Smooth muscle cell (in vitro differentiated cells): ENCODE measurements at regions not wholly inside any gene's neighbourhood (a gene's known extent, or its start where the extent isn't known, plus 50 kb on each side); places are given as distances from the start of the nearest gene placed in this dataset.

ENCODE experiments used
- DNase-seq: peaks from one replicate; lab custom pipeline; 2025; ENCODE audit not compliant: unreplicated experiment; lab: John Stamatoyannopoulos, UW
- H2AFZ ChIP-seq: fragments of 200-600 bp; sonication (generic); 2 replicates; pipeline ENCODE4 v1.6.0; 2016; ENCODE audit warnings: antibody characterized with exemption, low read depth, mild to moderate bottlenecking
- H3F3A ChIP-seq: fragments of 200-600 bp; sonication (generic); 2 replicates; pipeline ENCODE4 v1.6.0; 2017; ENCODE audit warnings: antibody characterized with exemption, low read depth
- H3K27ac ChIP-seq: fragments of 200-600 bp; sonication (generic); 2 replicates; pipeline ENCODE4 v1.5.1; 2016; ENCODE audit warnings: low read depth, mild to moderate bottlenecking
- H3K27me3 ChIP-seq: fragments of 200-600 bp; sonication (generic); 2 replicates; pipeline ENCODE4 v1.6.1; 2016; ENCODE audit warnings: low read depth, mild to moderate bottlenecking
- H3K36me3 ChIP-seq: fragments of 200-600 bp; sonication (generic); 2 replicates; pipeline ENCODE4 v1.5.1; 2016; ENCODE audit warnings: low read depth
- H3K4me1 ChIP-seq: fragments of 200-600 bp; sonication (generic); 2 replicates; pipeline ENCODE4 v1.5.1; 2016; ENCODE audit warnings: low read depth
- H3K4me2 ChIP-seq: fragments of 200-600 bp; sonication (generic); 2 replicates; pipeline ENCODE4 v1.6.0; 2016; ENCODE audit warnings: mild to moderate bottlenecking
- H3K4me3 ChIP-seq: fragments of 200-600 bp; sonication (generic); 2 replicates; pipeline ENCODE4 v1.5.1; 2016; ENCODE audit warnings: mild to moderate bottlenecking
- H3K79me2 ChIP-seq: fragments of 200-600 bp; sonication (generic); 2 replicates; pipeline ENCODE4 v1.6.0; 2016; ENCODE audit warnings: low read depth, mild to moderate bottlenecking
- H3K9ac ChIP-seq: fragments of 200-600 bp; sonication (generic); 2 replicates; pipeline ENCODE4 v1.6.0; 2016; ENCODE audit warnings: low read depth
- H3K9me3 ChIP-seq: fragments of 200-600 bp; sonication (generic); replicated peaks from 2 replicates; pipeline ENCODE4 v1.5.1; 2016; ENCODE audit warnings: low read depth
- H4K20me1 ChIP-seq: fragments of 200-600 bp; sonication (generic); 2 replicates; pipeline ENCODE4 v1.6.0; 2016; ENCODE audit warnings: low read depth
- CTCF ChIP-seq: fragments of 200-600 bp; sonication (generic); IDR thresholded peaks from 2 replicates; pipeline ENCODE4 v1.5.1; 2017; ENCODE audit warnings: borderline replicate concordance, mild to moderate bottlenecking, antibody characterized with exemption; ENCODE audit not compliant: insufficient read depth, poor library complexity, severe bottlenecking
- WGBS: methylation state at CpG from one replicate; pipeline ENCODE4 v1.1.7; 2016; ENCODE audit warnings: low lambda C conversion rate; 5-methylcytosine and 5-hydroxymethylcytosine counted together

GRCh38 chrX:7545564-7545963 lies 297.4 kb upstream of the VCX start:
- H3K9me3 ChIP-seq: no peaks in the 10 kb centered on the region
- no peak for DNase-seq
- 87% methylated on average over 1 of the region's 1 CpG for WGBS
- no peaks in the 10 kb centered on the region for H3F3A ChIP-seq
- H3K9ac ChIP-seq: no peak overlapping the region
- no peaks in the 10 kb centered on the region for H3K27me3 ChIP-seq
- no peaks in the 10 kb centered on the region for H3K79me2 ChIP-seq
- no peak overlapping the region for H3K27ac ChIP-seq
- no peaks in the 10 kb centered on the region for H4K20me1 ChIP-seq
- H3K4me1 ChIP-seq: no peaks in the 10 kb centered on the region
- no peak for TF ChIP-seq CTCF
- no peaks in the 10 kb centered on the region for H3K36me3 ChIP-seq
- no peak overlapping the region for H3K4me3 ChIP-seq
- no peak overlapping the region for H2AFZ ChIP-seq
- H3K4me2 ChIP-seq: no peak overlapping the region

- H3K9me3 ChIP-seq: no peaks in the 10 kb centered on the region
- no peaks in the 10 kb centered on the region for H3K27me3 ChIP-seq
- TF ChIP-seq CTCF: no peak
- H2AFZ ChIP-seq: no peak overlapping the region
- H3K4me3 ChIP-seq: no peak overlapping the region
- H3K4me1 ChIP-seq: no peaks in the 10 kb centered on the region
- no peak overlapping the region for H3K4me2 ChIP-seq
- no peak overlapping the region for H3K27ac ChIP-seq
- no peak overlapping the region for H3K9ac ChIP-seq
- H3F3A ChIP-seq: no peaks in the 10 kb centered on the region
- 81% methylated on average over 6 of the region's 6 CpGs for WGBS
- no peaks in the 10 kb centered on the region for H4K20me1 ChIP-seq
- no peak for DNase-seq
- no peaks in the 10 kb centered on the region for H3K36me3 ChIP-seq
- no peaks in the 10 kb centered on the region for H3K79me2 ChIP-seq
Observed at GRCh38 chrX:7542587-7543380, 300.2 kb upstream of the VCX start.

- no peaks in the 10 kb centered on the region for H3K9me3 ChIP-seq
- no peak for DNase-seq
- WGBS: 42% methylated on average over 2 of the region's 2 CpGs
Observed at GRCh38 chrX:7522860-7523259, 320.1 kb upstream of the VCX start.

More at GRCh38 chrX:7522860-7523259, 320.1 kb upstream of the VCX start:
- H4K20me1 ChIP-seq: no peaks in the 10 kb centered on the region
- H3K27ac ChIP-seq: no peak overlapping the region
- H3K4me1 ChIP-seq: no peaks in the 10 kb centered on the region
- H3K9ac ChIP-seq: no peak overlapping the region
- no peaks in the 10 kb centered on the region for H3K36me3 ChIP-seq
- no peaks in the 10 kb centered on the region for H3F3A ChIP-seq
- H2AFZ ChIP-seq: no peak overlapping the region
- H3K79me2 ChIP-seq: no peaks in the 10 kb centered on the region
- no peaks in the 10 kb centered on the region for H3K27me3 ChIP-seq
- H3K4me3 ChIP-seq: no peak overlapping the region
- TF ChIP-seq CTCF: no peak
- H3K4me2 ChIP-seq: no peak overlapping the region
